Caco-2 (cell line): ENCODE measurements at regions not wholly inside any gene's neighbourhood (a gene's known extent, or its start where the extent isn't known, plus 50 kb on each side); places are given as distances from the start of the nearest gene placed in this dataset.

Source experiments
- BruUV-seq: library from RNA; stranded (reverse); fragments of 400-500 nt; replicated peaks from 2 replicates; lab custom pipeline; 2021; lab: Mats Ljungman, UMichigan
- CTCF ChIA-PET: fragments of 300-600 bp; sonication (Branson Sonifier 250); formaldehyde crosslinking; loops from one replicate; lab custom pipeline; 2022; ENCODE audit warnings: antibody characterized with exemption; lab: Charles Lee
- POLR2A ChIA-PET: fragments of 300-600 bp; sonication (Branson Sonifier 250); formaldehyde crosslinking; loops from one replicate; lab custom pipeline; 2022; ENCODE audit warnings: antibody characterized with exemption; lab: Charles Lee
- DNase-seq, 2 experiments: peaks; one replicate each; pipeline versions ENCODE4 v3.0.0 to v3.0.0-alpha.2; 2020 to 2022
- H3K27me3 ChIP-seq: replicated peaks from 2 replicates; pipeline ENCODE4 v1.6.0; 2011; ENCODE audit warnings: low read length; ENCODE audit not compliant: control insufficient read depth, insufficient read depth
- H3K36me3 ChIP-seq: 2 replicates; pipeline ENCODE4 v1.5.1; 2011; ENCODE audit warnings: low read length; ENCODE audit not compliant: control insufficient read depth, insufficient read depth
- H3K4me1 ChIP-seq: fragments of 250-450 bp; sonication (Bioruptor Pico); 2 replicates; pipeline ENCODE4 v1.5.1; 2020; ENCODE audit warnings: mild to moderate bottlenecking
- H3K4me3 ChIP-seq: 2 replicates; pipeline ENCODE4 v1.5.1; 2011; ENCODE audit warnings: low read depth, mild to moderate bottlenecking, control low read depth, low read length
- H3K9me3 ChIP-seq: fragments of 250-450 bp; sonication (Bioruptor Pico); 2 replicates; pipeline ENCODE4 v1.5.1; 2020; ENCODE audit warnings: mild to moderate bottlenecking, moderate library complexity
- H3K27ac Mint-ChIP-seq: one replicate; pipeline ENCODE4 v1.8.0; 2022; ENCODE audit warnings: mixed read lengths; ENCODE audit not compliant: unreplicated experiment
- H3K27me3 Mint-ChIP-seq: one replicate; pipeline ENCODE4 v1.8.0; 2022; ENCODE audit warnings: mixed read lengths; ENCODE audit not compliant: insufficient read depth, unreplicated experiment
- H3K36me3 Mint-ChIP-seq: one replicate; pipeline ENCODE4 v1.8.0; 2022; ENCODE audit warnings: mild to moderate bottlenecking, mixed read lengths; ENCODE audit not compliant: insufficient read depth, unreplicated experiment
- H3K4me1 Mint-ChIP-seq: one replicate; pipeline ENCODE4 v1.8.0; 2022; ENCODE audit warnings: low read depth, mixed read lengths; ENCODE audit not compliant: unreplicated experiment
- H3K4me3 Mint-ChIP-seq: one replicate; pipeline ENCODE4 v1.8.0; 2022; ENCODE audit warnings: mild to moderate bottlenecking, moderate library complexity, mixed read lengths; ENCODE audit not compliant: unreplicated experiment
- H3K9me3 Mint-ChIP-seq: one replicate; pipeline ENCODE4 v1.8.0; 2022; ENCODE audit warnings: mixed read lengths; ENCODE audit not compliant: unreplicated experiment
- CTCF ChIP-seq, 2 experiments: fragments of 200-600 bp in 1 of 2; IDR thresholded peaks; 1 replicate in 1 of 2; 2 replicates in 1 of 2; pipeline versions ENCODE4 v1.5.1 to v1.8.0; 2011 to 2022; ENCODE audit warnings: antibody characterized with exemption in 1 of 2, control low read depth in 1 of 2, inconsistent platforms in 1 of 2, low read depth in 1 of 2, low read length in 1 of 2, mild to moderate bottlenecking in 1 of 2, moderate library complexity in 1 of 2; ENCODE audit not compliant: insufficient read depth in 1 of 2, severe bottlenecking in 1 of 2, unreplicated experiment in 1 of 2
- intact Hi-C: fragments of 100-400 bp; cut with micrococcal nuclease; formaldehyde crosslinking; loops from one replicate; pipeline ENCODE4 v1.10.0; 2022; ENCODE audit not compliant: unreplicated experiment

GRCh38 chr2:58645017-58645416 lies 403.9 kb upstream of the FANCL start:
- Histone ChIP-seq H3K4me1 (no peaks in the 10 kb centered on the region), H3K27me3 (no peaks in the 10 kb centered on the region), H3K4me3 (no peak overlapping the region), H3K9me3 (no peaks in the 10 kb centered on the region), H3K36me3 (no peaks in the 10 kb centered on the region)
- intact Hi-C loops: no loop called here
- Mint-ChIP-seq H3K9me3 (no peaks in the 10 kb centered on the region), H3K27ac (no peak overlapping the region), H3K36me3 (no peaks in the 10 kb centered on the region), H3K4me1 (no peaks in the 10 kb centered on the region), H3K27me3 (no peaks in the 10 kb centered on the region), H3K4me3 (no peak overlapping the region)
- POLR2A ChIA-PET: no interaction called here
- TF ChIP-seq CTCF (IDR thresholded peaks at IDR 0.05; ENCODE audit: insufficient read depth in 1 of 2, low read depth in 1 of 2, low read length in 1 of 2, severe bottlenecking in 1 of 2, unreplicated experiment in 1 of 2): no peak
- no peak for DNase-seq
- CTCF ChIA-PET: no interaction called here
- no TSS peak for BruUV-seq

- no peaks in the 10 kb centered on the region for H3K4me1 ChIP-seq
- Mint-ChIP-seq H3K27ac (no peak overlapping the region), H3K4me3 (no peak overlapping the region), H3K36me3 (no peaks in the 10 kb centered on the region), H3K4me1 (no peaks in the 10 kb centered on the region), H3K27me3 (no peaks in the 10 kb centered on the region), H3K9me3 (no peaks in the 10 kb centered on the region)
- DNase-seq: no peak
- CTCF ChIA-PET: no interaction called here
- no peak for TF ChIP-seq CTCF (IDR thresholded peaks at IDR 0.05; ENCODE audit: insufficient read depth in 1 of 2, low read depth in 1 of 2, low read length in 1 of 2, severe bottlenecking in 1 of 2, unreplicated experiment in 1 of 2)
- intact Hi-C loops: no loop called here
- no peak overlapping the region for H3K4me3 ChIP-seq
- H3K36me3 ChIP-seq: no peaks in the 10 kb centered on the region
- BruUV-seq: no TSS peak
- H3K9me3 ChIP-seq: no peaks in the 10 kb centered on the region
- no peaks in the 10 kb centered on the region for H3K27me3 ChIP-seq
- POLR2A ChIA-PET: no interaction called here
Measured at GRCh38 chr2:58644451-58644850, 403.3 kb upstream of the FANCL start.

DNA sequence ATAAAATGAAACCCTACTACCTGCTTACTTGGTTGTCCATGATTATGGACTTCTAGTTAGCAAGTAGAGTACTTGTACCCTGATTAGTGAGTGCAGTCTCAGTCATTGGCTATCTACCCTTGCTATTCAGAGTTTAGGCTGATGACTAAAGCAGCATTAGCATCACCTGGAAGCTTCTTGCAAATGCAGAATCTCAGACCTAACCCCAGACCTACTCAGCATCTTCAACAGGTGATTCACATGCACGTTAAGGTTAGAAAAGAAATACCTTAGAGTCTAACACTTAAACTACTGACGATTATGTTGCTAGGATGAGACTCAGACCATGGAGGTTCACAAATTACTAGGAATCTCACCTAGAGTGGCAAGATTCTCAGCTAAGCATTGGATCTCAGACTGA lies 399.9 kb upstream of the FANCL start:
- Mint-ChIP-seq H3K27me3 (no peaks in the 10 kb centered on the region), H3K4me1 (peaks cover 9% of the 10 kb centered on the region), H3K4me3 (no peak overlapping the region), H3K27ac (no peak overlapping the region), H3K9me3 (no peaks in the 10 kb centered on the region), H3K36me3 (no peaks in the 10 kb centered on the region)
- no peak for DNase-seq
- Histone ChIP-seq H3K27me3 (no peaks in the 10 kb centered on the region), H3K36me3 (no peaks in the 10 kb centered on the region), H3K4me3 (no peak overlapping the region), H3K9me3 (no peaks in the 10 kb centered on the region), H3K4me1 (peaks cover 18% of the 10 kb centered on the region)
- BruUV-seq: no TSS peak
- intact Hi-C loops: no loop called here
- CTCF ChIA-PET: no interaction called here
- POLR2A ChIA-PET: no interaction called here
- no peak for TF ChIP-seq CTCF (IDR thresholded peaks at IDR 0.05; ENCODE audit: insufficient read depth in 1 of 2, low read depth in 1 of 2, low read length in 1 of 2, severe bottlenecking in 1 of 2, unreplicated experiment in 1 of 2)
